Fibroblast of lung (primary cell): ENCODE measurements at regions not wholly inside any gene's neighbourhood (a gene's known extent, or its start where the extent isn't known, plus 50 kb on each side); places are given as distances from the start of the nearest gene placed in this dataset.

Source experiments
- CTCF ChIP-seq, 2 donors: IDR thresholded peaks in 1 of 2; conservative IDR thresholded peaks in 1 of 2; 1 replicate in 1 of 2; 2 replicates in 1 of 2; pipeline ENCODE4 v1.5.1; 2011 to 2012; ENCODE audit warnings: low read length in 2 of 2, control low read depth in 1 of 2, inconsistent platforms in 1 of 2, low read depth in 1 of 2, mild to moderate bottlenecking in 1 of 2
- EZH2 ChIP-seq: IDR thresholded peaks from 2 replicates; pipeline ENCODE4 v1.5.1; 2012; ENCODE audit warnings: low read length, control low read depth, mild to moderate bottlenecking; ENCODE audit errors: missing control alignments

GRCh38 chr21:24302400-24302799, 1304.9 kb downstream of the MRPL39 start:
- TF ChIP-seq CTCF (conservative IDR thresholded peaks at IDR 0.05 in 1 of 2, IDR thresholded peaks at IDR 0.05 in 1 of 2; ENCODE audit: low read depth in 1 of 2, low read length in 2 of 2) (no peak), EZH2 (no peak)
